GM21360 (cell line): ENCODE measurements at regions not wholly inside any gene's neighbourhood (a gene's known extent, or its start where the extent isn't known, plus 50 kb on each side); places are given as distances from the start of the nearest gene placed in this dataset.
"Not testable (repeated sequence)": the region's sequence is repeated elsewhere in the genome, so short reads cannot be mapped to it uniquely, and the experiment has no call there.

ENCODE experiments used
- ATAC-seq: cut with Tn5 transposase; IDR thresholded peaks from one replicate; pipeline ENCODE4 v1.9.1; 2021; ENCODE audit warnings: mild to moderate bottlenecking, moderate library complexity; ENCODE audit not compliant: unreplicated experiment

DNA sequence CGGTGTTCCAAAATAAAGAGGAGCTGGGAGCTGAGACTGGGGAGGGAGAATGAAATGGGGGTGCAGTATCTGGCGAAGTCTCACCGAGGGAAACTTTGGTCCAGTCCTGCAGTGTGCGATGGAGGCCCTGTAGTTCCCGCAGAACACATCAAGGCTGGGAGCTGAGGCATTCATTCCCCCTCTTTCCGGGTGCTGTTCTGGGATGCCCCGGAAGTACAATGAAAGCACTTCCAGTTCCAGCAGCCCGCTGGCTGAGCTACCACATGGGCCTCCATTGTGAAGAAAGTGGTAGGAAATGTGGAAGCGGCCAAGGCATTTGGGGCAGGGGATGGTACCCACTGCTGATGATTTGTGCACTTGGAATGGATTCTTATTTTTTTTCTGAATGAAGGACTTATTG is 560.7 kb downstream of the GLRX3 start:
- ATAC-seq, result no peak

DNA sequence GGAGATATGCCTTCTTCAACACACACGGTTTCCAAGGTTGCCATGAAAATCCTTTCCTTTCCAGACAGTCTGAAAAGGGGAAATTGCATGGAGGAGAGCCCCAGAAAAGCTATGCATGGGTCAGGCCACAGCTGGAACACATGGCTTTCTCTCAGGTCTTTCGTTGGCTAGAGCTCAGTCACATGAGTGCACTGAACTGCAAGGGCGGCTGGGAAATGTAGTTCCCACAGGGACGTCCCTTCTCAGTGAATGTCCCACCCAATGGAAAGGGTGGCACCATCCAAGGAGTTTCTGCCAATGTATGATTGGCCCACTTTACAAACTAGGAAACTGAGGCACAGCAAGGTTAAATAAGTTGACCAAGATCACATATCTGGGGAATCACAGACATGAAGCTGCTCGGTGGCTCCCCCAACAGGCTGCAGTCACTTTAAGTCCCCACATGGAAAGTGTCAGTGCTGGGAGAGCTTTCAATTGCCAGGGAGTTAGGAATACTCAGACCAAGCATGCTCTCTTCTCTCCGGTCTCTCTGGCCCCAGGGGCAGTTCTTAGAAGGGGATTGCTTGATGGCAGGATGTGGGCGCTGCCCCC is 571.3 kb downstream of the GLRX3 start:
- ATAC-seq, result no peak

DNA sequence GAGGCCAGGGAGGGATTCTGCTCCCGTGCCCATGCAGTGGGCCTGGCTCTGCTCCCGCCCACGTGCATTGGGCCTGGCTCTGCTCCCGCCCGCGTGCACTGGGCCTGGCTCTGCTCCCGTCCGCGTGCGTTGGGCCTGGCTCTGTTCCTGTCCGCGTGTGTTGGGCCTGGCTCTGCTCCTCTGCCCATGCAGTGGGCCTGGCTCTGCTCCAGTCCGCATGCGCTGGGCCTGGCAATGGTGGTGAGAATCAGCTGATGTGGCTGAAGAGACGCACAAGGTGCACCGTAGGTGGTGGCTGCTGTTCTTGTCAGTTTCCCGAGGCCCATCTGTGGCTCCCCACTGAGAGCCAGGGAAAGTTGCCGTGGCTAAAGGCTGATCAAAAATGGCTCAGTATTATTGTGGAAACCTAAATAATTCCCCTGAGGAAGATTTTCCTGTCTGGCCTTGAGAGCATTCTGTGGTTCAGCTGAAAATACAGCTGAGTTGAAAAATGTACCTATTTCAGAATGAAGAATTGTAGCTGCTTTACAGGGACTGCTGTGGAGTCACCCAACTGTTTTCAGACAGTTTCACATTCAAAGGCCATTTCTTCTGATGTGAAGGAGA is 572.4 kb downstream of the GLRX3 start:
- no peak for ATAC-seq

DNA sequence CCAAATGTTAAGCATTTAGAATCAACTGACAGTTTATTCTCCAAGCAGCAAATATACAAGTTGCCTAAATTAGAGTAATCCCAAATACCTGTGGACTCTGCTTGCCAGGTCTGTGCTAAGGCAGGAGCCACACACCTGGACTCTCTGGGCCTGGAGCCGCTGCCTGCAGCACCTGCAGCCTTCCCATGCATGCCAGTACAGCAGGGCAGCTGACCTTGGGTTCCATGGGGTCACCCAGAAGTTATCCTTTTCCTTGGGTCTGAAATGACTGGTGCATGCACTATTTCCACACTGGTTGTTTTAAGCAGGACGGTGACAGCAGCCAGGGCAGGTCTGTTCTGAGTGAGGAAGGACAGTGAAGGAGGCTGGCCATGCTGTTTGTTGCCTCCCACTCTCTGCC is 573.2 kb downstream of the GLRX3 start:
- ATAC-seq, result no peak

DNA sequence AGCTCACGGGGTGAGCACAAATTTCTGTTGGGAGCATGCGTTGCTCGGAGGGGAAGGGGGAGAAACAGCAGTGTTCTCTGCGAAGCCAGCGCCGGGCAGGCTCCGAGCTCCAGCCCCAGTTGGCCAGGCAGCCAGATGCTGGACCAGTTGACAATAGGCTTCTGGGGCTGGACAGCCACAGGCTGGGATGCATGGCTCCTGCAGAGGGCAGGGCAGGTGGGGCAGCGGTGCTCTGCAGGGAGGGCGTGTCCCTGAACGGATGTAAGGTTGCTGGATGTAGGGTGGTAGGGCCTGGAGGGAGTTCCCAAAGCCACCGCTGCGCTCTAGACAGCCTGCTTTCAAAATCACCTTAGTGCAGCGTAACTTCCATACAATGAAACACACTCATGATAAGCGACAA is 574.9 kb downstream of the GLRX3 start:
- no peak for ATAC-seq

DNA sequence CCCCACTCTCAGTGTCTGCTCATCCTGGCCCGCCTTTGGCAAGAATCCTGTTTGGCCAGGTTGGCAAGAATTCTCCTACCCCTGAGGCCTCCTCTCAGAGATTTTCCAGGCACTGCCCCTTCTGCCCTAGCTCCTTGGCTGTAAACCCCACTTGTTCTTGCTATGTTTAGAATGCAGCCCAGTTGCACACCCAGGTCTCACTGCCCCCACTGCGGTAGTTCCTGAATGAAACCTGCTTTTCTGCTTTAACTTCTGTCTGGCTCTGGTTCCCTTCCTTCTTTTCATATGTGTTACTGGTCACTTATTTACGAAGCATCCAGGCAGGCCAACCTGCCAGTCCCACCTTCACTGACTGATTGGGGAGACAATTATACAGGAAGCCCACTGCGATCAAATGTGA is 576.9 kb downstream of the GLRX3 start:
- ATAC-seq, result no peak

DNA sequence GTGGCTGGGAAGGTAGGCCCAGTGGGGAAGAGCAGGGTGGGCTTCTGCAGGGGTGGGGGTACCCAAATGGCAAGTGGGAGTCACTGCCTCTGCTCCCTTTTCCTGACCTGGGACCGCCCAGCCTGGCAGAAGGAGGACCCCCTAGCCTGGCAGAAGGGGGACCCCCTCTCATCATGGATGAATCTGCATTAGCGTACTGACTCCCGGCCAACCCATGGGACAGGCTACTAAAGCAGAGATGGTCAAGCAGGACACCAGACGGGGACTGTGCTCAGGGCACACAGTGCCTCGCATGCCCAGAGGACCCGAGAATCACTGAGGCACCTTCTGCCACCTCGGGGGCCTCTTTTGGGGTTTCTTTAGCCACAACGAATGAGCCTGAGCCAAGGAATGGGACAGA is 577.5 kb downstream of the GLRX3 start:
- ATAC-seq, result no peak

DNA sequence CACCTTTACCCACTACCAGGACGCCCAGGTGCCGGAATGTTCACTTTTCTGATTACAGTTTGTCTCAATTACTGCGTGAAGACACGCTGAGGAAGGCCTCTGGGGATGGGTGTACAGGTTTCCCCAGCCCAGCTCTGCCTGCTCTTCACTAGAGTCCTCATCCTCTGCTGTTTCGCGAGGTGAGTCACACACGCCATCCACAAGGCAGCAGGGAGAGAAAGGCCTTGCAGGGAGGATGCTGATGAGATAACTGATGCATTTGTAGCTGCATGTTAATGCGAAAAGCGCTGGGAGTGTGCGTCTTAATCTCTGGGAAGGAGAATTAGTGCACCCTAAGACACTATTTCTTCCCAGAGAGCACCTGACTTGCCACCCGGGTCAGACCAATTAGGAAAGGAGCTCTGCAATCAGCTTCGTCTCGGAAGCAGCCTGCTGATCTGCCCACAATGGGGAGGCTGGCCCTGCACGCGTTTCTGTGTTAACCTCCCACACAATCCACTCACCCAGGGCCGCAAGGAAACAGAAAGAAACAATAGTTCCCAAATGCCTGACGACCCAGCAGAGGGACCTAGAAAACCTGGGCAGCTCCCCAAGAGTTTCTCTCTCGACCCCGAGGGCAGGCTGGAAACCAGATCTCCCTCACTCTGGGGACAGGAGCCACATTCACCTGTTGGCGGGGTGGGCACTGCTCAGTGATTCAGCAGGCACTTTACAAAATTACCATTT is 578.7 kb downstream of the GLRX3 start:
- ATAC-seq, result no peak

DNA sequence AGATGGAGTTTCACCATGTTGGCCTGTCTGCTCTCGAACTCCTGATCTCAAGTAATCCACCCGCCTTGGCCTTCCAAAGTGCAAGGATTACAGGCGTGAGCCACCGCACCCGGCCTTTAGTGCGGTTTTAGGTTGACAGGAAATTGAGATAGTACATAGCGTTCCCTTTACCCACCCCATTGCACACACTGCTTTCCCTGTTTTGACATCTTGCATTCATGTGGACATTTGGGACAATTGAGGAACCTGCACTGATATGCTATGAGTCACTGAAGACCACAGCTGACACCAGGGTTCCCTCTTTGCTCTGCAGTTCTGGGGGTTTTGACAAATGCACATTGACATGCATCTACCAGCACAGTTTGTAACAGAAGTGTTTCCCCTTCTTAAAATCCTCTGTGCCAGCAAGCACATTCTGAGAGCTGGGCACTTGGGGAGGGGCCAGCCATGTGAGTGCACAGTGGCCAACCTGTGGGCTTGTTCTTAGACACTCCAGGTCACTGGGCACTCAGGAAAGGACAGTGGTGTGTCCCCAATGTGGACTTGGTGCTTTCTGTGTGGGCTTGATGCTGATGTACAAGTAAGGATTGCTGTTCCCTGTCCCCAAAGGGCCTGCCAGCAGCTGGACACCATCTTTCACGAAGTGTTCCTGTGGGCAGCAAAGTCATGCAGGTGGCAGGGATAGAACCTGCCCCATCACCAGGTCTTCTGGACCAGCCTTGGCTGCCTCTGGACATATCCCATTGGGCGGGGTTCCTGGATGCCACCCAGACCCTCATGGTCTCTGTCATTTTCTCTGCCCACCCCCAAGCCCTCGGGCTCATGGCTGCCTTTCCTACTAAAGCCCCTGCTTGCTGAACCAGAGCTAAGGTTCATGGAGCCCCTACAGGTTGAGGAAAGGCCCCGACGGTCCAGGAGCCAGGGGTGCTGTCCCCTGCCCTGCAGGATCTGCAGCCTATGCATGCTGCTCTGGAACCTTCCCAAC is 579.8 kb downstream of the GLRX3 start:
- ATAC-seq, result no peak

DNA sequence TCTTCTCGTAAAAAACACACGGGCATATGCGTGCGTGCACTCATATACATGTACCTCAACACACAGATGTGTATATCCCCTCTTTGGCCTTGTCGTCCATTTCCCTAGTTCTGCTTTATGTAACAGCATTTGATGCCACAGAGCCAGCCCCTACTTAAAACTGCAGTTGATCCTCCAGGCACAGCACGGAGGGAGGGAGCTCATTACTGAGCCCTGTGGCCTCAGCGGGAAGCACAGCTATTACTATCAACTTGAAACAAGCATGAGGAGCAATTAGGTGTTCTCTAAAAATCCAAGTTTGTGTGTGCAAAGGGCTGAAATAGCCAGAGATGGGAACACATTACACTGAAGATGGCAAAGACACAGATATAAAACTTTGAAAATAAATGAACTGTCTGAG is 580.9 kb downstream of the GLRX3 start:
- no peak for ATAC-seq

DNA sequence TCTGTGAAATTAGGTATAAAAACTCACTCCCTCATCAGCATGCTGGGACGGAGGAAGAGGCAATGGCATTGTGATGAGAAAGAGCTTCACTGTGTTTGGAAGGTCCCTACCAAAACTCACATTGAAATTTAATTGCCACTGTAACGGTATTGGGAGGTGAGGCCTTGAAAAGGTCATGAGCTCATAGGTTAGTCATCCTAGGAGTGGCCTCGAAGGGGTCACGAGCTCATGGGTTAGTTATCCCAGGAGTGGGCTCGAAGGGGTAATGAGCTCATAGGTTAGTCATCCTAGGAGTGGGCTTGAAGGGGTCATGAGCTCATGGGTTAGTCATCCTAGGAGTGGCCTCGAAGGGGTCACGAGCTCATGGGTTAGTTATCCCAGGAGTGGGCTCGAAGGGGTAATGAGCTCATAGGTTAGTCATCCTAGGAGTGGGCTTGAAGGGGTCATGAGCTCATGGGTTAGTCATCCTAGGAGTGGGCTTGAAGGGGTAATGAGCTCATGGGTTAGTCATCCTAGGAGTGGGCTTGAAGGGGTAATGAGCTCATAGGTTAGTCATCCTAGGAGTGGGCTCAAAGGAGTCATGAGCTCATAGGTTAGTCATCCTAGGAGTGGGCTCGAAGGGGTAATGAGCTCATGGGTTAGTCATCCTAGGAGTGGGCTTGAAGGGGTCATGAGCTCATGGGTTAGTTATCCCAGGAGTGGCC is 582.7 kb downstream of the GLRX3 start:
- not testable (repeated sequence) for ATAC-seq

DNA sequence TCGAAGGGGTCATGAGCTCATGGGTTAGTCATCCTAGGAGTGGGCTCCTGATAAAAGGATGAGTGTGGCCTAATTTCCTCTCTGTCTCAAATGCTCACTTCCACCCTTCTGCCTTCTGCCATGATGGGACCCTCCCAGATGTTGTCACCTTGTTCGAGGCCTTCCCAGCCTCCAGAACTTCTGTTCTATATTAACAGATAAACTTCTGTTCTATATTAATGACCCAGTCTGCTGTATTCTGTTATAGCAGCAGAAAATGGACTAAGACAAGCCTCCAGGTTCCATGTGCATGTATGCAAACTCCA is 583.2 kb downstream of the GLRX3 start:
- ATAC-seq, result no peak

DNA sequence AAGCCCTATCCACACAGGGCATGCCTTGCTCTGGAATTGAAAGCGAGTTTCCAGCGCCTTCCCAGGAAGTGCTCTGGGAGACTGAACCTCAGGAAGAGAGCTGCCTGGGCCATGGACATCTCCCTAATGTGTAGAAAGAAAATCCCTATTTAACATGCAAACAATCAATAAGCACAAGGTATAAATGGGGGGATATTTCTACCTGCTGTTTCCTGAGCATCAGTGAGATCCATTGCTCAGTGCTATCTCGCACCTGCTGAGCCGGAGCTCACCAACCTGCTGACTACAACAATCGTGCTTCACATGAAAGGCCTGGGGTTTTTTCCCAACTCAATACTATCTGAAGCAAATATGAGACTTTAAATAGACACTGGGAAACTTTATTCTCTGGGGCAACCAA is 584.0 kb downstream of the GLRX3 start:
- ATAC-seq, result no peak

DNA sequence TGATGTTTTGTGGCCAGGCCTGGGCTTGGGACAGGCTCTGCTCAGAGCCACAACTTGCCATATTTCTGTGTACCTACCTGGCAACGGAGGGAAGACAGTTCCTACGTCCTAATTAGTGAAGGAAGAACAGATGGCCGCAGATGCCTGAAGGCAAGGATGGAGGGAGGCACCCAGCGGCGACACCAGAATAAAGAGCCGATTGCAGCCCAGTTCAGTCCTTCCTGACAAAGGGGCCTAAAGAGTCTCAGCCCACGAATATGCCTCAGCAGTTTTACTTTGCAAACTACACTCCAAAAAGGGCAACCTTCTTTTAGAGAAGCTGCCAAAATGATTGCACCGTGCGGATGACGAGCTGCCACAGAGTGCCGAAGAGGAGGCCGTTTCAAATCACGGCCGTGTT is 585.8 kb downstream of the GLRX3 start:
- no peak for ATAC-seq

DNA sequence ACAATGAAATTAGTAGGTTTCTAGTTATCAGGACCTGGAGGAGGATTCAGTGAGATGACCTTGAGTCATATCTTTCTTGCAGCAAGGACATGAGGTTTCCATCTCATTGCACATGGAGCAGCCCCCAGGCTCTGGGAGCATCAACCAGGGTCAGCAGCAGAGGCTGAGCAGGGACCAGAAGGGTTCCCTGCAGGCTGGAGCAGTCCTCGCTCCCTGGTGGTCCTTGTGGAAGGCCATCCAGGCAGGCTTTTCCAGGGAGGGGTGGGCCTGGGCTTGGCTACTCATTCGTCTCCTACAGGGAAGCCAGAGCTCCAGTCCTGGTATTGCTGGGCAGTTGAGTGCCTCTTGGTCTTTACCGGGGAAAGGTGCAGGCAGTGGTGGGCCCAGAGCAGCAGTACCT is 587.5 kb downstream of the GLRX3 start:
- ATAC-seq, result no peak

DNA sequence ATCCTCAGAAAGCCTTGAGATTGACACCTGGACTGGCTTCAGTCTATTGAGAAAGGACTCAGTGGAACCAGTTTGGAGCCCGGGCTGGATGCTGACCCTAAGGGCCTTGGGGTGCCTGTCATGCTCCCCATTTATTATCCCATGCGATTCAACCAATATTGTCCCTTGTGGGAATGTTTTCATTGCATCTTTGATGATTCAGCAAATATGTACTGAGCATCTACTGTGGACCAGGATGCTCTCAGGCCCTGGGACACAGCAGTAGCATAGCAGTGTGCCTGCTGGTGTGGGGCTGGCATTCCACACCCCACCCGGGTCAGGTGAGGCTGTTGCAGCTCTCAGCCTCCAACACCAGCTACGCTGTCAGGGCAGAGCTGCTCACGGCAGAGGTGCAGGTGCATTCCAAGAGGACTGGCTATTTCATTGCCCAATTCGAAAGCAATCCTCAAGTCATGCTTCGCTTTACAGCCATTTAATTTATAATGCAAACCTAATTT is 586.0 kb downstream of the TCERG1L start:
- no peak for ATAC-seq

DNA sequence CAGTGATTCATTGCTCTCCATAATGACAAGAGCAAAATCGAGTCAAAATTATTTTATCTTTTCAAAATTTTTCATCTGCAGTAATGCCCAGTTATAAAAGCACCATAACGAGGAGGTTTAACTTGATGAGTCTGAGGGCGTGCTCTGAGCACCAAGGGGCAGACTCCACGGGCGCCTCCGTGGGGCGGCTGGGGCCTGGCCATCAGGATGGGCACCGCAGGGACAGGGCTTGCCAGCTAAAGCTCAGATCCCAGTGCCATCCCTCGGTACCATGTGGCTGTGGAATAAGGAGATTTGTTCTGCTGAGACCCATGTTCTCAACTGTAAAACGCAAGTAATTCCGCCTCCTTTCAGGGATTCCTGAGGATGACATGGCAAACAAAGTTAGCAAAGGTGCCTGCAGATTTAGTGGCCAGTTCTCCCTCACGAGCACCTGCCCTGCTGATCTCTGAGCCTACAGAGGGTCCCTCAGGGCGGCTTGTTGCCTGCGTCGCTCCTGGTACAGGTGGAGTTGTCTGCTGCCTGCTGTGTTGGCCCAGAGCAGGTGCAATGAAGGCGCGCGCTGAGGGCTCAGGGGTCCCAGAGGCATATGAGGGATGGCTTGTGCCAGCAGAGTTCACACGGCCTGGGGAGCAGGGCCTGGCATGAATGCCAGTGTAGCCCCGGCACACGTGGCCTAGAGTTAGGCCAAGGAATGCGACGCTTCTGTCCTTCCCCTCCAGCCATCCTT is 584.4 kb downstream of the TCERG1L start:
- ATAC-seq, result no peak

DNA sequence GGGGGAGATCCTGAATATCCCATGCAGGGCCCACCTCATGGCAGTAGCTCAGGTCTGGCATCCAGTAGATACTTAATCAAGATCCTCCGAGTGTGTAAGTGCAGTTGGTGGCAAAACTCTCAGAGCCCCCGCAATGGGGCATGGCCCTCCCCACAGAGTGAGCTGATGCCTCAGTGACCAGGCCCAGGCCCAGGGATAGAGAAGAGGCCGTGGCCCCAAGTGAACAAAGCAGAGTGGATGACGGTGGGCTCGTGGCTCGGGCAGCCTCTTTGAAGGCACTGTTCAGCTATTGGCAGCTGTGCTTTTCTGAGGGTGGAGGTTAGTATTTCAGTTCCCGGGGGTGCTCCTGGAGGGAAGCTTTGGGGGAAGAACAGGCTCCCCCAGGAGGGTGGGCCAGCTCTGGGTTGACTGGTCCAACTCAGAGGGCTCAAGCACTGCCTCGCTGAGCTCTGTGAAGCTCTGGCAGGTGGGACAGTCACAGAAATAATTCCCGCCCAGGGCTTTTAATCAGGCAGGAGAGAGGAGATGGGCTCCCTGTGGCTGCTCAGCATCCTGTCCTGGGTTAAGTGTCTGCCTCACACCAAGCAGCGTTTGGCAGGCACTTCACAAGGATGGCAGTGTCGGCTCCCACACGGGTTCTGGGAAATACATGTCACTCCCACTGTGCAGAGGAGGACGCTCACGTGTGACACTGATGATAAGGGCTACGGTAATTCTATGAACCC is 583.6 kb downstream of the TCERG1L start:
- no peak for ATAC-seq

DNA sequence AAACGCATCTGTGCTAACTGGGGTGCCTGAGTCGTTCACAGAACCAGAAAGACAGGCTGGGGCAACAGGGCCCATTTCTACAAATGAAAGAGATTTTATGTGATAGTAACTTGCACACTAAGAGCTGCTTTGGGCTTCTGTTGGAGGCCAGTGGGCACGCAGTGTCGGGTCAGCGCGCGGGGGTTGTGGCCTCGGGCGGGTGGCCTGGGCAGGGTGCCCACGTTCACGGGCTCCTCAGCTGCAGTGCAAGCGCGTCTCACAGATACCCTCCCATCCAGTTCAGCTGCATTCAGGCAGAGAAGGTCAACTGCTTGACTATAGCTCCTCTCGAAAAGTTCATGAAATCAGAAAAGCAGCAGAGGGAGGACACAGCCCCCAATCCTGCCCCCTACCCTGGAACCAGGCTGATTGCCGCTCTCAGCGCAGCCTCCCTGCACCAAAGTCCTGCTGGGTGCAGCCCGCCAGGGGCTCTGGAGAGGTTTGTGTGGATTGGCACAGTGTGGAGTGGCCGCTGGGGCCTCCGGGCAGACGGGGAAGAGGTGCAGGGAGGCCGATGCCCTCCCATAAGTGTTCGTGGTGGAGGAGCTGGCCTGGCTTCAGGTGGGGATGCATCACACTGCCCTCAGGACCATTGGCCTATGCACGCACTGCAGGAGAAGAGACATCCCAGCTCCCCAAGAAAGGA is 582.8 kb downstream of the TCERG1L start:
- no peak for ATAC-seq
